ENCODE measurements at regions not wholly inside any gene's neighbourhood (a gene's known extent, or its start where the extent isn't known, plus 50 kb on each side); places are given as distances from the start of the nearest gene placed in this dataset.
"Not testable (repeated sequence)": the region's sequence is repeated elsewhere in the genome, so short reads cannot be mapped to it uniquely, and the experiment has no call there.

DNA sequence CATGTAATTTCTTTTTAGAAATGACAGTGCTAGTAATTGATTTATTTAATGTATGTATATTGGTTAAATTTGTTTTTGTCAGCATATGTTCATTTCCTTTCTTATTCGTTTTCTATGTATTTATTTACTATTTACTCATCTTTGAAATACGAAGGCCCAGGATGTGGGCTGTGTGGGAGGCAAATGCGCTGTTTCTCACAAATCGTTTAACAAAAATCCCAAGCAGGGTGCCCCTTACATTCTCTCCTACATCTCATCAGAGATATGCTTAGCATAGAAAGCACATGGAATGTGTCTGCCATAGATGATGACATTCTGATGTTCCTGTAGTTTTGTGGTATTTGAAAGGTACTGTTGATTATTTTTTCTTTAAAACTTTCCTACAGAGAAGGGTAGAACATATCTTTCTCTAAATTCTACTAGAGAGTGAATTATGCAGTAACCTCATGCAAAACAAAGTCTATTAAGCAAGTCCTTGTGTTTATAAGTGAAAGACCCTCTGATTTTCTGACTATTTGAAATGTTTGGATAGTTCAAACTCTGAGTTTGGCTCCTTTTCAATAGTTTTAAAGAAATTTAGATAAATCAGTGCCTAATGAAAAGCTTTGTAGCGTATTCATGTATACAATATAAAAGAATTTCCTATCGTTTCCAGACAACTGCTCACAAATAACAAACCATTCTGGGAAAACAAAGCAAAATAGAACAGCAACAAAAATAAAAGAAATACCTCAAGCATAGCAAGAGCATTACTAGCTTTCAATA is 111.1 kb upstream of the VGLL3 start:
- DNase-seq, result no peak

DNA sequence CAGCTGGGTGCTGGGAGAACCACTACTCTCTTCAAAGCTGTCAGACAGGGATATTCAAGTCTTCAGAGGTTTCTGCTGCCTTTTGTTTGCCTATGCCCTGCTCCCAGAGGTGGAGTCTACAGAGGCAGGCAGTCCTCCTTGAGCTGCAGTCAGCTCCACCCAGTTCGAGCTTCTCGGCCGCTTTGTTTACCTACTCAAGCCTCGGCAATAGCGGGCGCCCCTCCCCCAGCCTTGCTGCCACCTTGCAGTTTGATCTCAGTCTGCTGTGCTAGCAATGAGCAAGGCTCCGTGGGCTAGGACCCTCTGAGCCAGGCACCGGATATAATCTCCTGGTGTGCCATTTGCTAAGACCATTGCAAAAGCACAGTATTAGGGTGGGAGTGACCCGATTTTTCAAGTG is 106.8 kb upstream of the VGLL3 start:
- DNase-seq, result not testable (repeated sequence)

GRCh38 chr3:87090631-87091030 is 99.7 kb upstream of the VGLL3 start:
- DNase-seq, result no peak

GRCh38 chr3:87088993-87089841 is 98.3 kb upstream of the VGLL3 start:
- peak; percentile 74 for DNase-seq

DNA sequence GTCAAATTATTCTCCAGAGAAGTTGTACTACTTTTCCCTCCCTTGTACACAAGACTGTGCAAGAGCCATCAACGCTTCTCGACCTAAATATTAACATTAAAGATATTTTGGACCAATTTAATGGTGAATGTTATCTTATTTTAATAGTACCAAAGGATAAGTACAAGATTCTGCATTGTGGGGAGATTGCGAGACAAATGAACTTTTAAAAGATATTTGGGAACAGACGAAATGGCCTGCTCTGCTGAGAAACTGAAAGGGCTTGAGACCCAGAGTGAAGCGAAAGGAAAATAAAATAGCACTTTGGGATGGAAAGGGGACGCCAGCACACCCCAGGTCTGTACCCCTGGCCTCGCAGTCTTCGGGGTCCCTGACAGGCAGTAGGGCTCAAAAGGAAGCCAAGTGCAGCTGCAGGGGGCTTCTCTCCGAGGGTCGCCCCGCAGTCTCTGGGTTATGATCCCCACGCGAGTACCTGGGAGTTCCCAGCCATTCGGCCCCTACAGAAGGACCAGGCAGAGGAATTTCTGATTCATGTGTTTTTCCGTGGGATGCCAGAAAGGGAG is 97.6 kb upstream of the VGLL3 start:
- DNase-seq, result no peak

DNA sequence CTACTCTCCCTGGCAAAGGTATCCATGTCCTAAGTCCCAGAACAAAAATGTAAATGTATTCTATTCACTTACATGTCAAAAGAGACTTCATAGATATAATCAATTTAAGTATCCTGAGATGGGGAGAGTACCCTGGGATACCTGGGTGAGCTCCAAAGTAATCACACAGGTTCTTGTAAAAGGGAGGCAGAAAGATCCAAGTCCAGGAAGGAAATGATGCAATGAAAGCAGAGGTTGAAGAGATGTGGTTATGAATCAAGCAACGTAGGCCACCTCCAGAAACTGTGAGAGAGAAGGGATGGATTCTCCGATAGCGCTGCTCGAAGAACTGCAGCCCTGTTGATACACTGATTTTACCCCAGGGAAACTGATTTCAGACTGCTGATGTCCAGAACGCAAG is 93.9 kb upstream of the VGLL3 start:
- no peak for DNase-seq

DNA sequence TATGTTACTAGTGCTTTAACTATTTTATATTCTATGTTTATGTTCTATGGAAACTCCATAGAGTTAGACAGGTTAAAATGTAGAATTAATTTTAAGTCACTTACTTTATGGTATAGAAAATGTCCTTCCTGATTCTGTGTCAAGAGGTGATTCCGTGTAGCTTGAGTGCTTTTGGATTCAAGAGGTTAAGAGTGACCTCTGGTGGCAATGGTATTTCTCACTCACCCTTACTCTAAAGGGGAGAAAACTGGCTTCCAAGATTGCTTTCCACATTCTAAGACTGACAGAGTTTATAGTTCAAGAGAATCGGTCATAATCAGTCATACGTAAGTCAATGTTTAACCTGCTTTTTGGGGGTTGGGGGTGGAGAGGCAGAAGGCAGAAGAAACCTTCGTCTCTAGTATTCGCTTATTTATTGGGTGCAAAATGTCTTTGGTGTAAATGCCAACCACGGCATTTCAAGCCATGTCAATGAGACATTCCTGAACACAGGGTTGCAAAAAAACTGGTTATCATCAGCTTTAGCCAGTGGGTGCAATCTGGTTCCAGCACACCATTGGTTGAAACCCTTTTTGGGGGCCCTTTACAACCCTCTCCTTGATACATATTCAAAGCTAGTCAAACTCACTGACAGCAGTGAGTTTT is 92.0 kb upstream of the VGLL3 start:
- peak; percentile 35 for DNase-seq

GRCh38 chr3:87077355-87077754 is 86.4 kb upstream of the VGLL3 start:
- DNase-seq, result no peak

GRCh38 chr3:87076946-87077345 is 86.0 kb upstream of the VGLL3 start:
- DNase-seq, result no peak

DNA sequence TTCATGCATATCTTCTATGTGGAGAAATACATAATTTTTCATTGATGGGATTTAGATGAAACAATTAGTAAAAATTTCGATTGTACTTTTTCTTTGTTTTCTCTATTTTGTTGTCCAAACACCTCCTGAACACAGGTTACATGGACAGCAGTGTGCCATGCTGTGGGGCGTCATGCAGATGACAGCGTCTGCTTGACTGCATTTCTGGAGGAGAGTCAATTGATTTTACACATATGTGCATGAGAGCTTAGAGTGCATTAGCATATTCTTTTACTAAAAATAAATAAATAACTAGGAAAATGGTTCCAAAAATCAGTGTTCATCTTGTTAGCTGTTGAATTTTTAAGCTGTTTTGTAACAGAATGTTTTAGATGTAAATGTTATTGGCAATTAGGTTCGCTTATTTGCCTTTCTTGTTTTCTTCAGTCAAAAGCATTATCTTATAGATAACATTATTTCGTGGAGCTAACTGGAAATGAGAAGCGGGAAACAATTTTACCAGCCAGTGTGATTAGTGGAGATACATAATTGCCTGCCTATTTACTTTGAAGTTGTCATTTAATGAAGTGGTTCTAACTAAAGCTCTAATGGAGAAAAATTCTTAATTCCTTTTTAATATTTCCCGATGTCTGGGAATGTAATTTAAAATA is 82.7 kb upstream of the VGLL3 start:
- no peak for DNase-seq

DNA sequence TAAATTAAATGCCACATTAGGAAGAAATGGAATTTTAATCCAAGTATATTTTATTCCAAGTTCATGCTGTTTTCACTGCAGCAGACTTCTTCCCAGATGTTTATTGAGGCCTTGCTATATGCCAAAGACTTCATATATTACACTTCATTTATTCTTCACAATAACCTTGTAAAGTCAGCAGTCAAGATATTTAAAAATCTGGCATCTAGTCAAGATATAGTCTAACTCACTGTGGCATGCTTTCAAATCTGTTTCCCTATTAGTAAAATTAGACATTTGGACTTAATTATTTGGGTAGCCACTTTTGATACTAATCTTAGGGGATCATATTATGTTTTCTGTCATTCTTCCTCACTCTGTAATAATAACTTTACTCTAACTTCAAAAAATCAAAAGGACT is 81.5 kb upstream of the VGLL3 start:
- no peak for DNase-seq

DNA sequence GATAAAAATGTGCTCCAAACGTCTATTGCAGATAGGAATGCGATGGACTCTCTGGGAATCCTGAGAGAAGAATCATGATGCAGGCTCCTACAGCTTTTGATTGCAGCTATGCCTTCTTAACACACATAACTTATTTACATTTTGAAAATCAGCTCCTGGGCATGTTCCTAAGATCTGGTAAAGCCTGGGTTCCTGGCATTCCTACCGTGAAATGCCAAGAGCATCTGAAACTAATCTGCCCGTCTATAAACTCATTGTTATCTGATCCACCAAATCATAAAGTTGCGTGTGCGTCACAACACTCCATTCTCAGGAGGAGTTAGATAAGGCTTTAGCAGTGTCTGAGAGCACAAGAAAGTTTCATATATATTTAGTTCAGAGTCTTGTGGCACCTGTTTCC is 79.0 kb upstream of the VGLL3 start:
- no peak for DNase-seq

GRCh38 chr3:87069021-87069420 is 78.1 kb upstream of the VGLL3 start:
- DNase-seq, result no peak

- no peak for DNase-seq
These were observed 71.7 kb upstream of the VGLL3 start for GRCh38 chr3:87062685-87063084.

DNA sequence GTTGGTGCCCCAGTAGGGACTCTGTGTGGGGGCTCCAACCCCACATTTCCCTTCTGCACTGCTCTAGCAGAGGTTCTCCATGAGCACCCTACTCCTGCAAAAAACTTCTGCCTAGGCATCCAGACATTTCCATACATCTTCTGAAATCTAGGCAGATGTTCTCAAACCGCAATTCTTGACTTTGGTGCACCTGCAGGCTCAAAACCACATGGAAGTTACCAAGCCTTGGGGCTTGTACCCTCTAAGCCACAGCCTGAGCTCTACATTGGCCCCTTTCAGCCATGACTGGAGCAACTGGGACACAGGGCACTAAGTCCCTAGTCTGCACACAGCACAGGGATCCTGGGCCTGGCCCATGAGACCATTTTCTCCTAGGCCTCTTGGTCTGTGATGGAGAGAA is 66.5 kb upstream of the VGLL3 start:
- DNase-seq, result no peak

DNA sequence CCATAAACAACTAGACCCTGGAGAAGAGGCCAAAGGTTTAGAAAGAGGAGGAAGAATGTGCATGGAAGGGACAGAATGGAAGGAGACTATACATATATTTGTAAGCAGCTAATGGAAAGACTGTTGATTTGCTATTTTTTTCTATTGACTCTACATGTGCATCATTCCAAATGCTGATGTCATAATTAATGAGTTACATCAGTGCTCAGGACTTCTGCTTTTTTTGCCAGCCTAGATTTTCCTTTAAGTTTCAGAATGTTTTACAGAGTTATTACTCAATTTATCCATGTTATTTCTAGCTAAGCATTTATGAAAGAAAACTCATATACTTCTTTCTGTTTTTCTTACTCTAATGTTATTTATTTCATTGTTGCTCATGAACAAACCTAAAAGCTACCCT is 62.6 kb upstream of the VGLL3 start:
- DNase-seq, result no peak

GRCh38 chr3:87052499-87053260 is 61.7 kb upstream of the VGLL3 start:
- DNase-seq, result no peak

GRCh38 chr3:87047852-87048251 is 56.9 kb upstream of the VGLL3 start:
- no peak for DNase-seq

DNA sequence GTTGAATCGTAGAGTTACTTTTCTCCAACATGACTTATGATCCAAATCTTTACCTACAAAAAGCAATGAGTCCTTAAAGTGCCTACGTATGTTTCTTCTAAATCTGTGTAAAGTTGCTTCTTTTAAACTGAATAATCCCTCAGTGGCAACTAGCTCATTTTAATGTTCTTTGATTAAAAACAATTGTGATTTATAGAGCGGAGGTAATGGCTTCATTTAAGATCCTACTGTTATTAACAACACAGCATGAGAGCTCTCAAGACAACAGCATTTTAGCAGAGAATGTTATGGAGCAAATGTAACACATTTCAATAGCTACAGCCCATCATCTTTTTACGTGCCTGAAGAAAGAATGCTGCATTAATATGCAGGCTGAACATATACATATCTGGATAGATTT is 55.3 kb upstream of the VGLL3 start:
- no peak for DNase-seq

- DNase-seq, result peak; percentile 39
These were observed 54.5 kb upstream of the VGLL3 start for GRCh38 chr3:87045473-87045872.

- DNase-seq, result no peak
These were observed 53.9 kb upstream of the VGLL3 start for GRCh38 chr3:87044846-87045245.

DNA sequence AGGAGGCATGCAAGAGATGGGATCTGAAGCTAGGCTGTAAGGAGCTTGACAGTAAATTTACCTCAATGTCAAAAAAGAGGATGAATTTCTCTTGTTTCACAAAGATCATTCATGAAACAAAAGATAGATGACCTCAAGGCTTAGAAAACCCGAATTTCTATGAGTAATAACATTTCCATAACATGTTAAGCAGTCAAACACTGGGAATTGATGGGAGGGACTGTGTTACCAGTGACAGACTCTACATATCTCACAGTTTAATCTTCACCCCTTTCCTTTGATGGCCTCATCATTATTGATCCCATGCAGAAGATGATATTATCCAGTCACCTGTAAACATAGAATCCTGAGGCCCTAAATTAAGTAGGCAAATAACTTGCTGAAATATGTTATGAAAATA is 53.5 kb upstream of the VGLL3 start:
- peak; percentile 42 for DNase-seq
